SU-DHL-6 (cell line): ENCODE measurements at regions not wholly inside any gene's neighbourhood (a gene's known extent, or its start where the extent isn't known, plus 50 kb on each side); places are given as distances from the start of the nearest gene placed in this dataset.

ENCODE experiments used
- EZH2phosphoT487 ChIP-seq: fragments of 200-600 bp; sonication (generic), shearing (Covaris generic); conservative IDR thresholded peaks from 2 replicates; pipeline ENCODE4 v1.6.1; 2018; ENCODE audit warnings: mild to moderate bottlenecking, antibody characterized with exemption, low read length, moderate library complexity, mixed read lengths
- TF ChIP-seq, protein P1 (sequence below): fragments of 200-600 bp; sonication (generic); IDR thresholded peaks from one replicate; pipeline ENCODE4 v1.5.1; 2017; ENCODE audit warnings: antibody characterized with exemption, mild to moderate bottlenecking, low read length, moderate library complexity; ENCODE audit not compliant: insufficient read depth, poor library complexity, severe bottlenecking

DNA sequence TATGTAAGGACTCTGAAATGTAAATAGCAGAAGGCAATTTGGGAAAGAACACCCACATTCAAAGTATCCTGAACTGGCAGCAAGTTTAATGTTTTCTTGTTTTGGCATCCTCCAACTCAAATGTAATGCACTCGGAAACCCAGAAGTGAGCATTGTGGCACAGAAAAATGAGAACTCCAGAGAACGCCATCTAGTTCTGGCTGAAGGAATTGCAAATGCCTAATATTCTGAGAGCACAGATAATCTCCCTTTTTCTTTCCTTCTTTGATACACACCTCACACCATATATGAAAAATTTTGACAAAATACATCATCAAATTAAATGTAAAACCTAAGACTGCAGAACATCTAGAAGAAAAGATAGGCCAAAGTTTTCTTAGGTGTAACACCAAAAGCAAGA, 52.1 kb downstream of the PWWP3B start:
- TF ChIP-seq, protein P1, sequence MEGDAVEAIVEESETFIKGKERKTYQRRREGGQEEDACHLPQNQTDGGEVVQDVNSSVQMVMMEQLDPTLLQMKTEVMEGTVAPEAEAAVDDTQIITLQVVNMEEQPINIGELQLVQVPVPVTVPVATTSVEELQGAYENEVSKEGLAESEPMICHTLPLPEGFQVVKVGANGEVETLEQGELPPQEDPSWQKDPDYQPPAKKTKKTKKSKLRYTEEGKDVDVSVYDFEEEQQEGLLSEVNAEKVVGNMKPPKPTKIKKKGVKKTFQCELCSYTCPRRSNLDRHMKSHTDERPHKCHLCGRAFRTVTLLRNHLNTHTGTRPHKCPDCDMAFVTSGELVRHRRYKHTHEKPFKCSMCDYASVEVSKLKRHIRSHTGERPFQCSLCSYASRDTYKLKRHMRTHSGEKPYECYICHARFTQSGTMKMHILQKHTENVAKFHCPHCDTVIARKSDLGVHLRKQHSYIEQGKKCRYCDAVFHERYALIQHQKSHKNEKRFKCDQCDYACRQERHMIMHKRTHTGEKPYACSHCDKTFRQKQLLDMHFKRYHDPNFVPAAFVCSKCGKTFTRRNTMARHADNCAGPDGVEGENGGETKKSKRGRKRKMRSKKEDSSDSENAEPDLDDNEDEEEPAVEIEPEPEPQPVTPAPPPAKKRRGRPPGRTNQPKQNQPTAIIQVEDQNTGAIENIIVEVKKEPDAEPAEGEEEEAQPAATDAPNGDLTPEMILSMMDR, result no peak
- TF ChIP-seq EZH2phosphoT487, result no peak
